IMR-90 (cell line): ENCODE measurements at regions not wholly inside any gene's neighbourhood (a gene's known extent, or its start where the extent isn't known, plus 50 kb on each side); places are given as distances from the start of the nearest gene placed in this dataset.

Experiments
- ATAC-seq: fragments of 200-7000 bp; cut with Tn5 transposase; 2 replicates; pipeline ENCODE4 v1.9.1; 2020; ENCODE audit warnings: low read depth, mild to moderate bottlenecking, moderate library complexity
- BruUV-seq: library from RNA; stranded (reverse); fragments of 400-500 nt; replicated peaks from 2 replicates; lab custom pipeline; 2021; lab: Mats Ljungman, UMichigan
- CTCF ChIA-PET: fragments of 300-600 bp; formaldehyde crosslinking; extraction: SDS; loops from one replicate; lab custom pipeline; 2021; ENCODE audit warnings: antibody characterized with exemption; lab: Yijun Ruan, JAX
- POLR2A ChIA-PET: fragments of 300-600 bp; sonication (Branson Sonifier 250); formaldehyde crosslinking; loops from one replicate; lab custom pipeline; 2022; ENCODE audit warnings: antibody characterized with exemption; ENCODE audit not compliant: unreplicated experiment; lab: Charles Lee
- DNase-seq: peaks from one replicate; pipeline ENCODE4 v3.0.0; 2013
- H2AFZ ChIP-seq: replicated peaks from 2 replicates; pipeline ENCODE3; 2013; ENCODE audit warnings: low read length, mild to moderate bottlenecking; ENCODE audit not compliant: poor library complexity
- H2AK5ac ChIP-seq: 2 replicates; pipeline ENCODE4 v1.6.1; 2013; ENCODE audit warnings: low read depth, low read length, inconsistent platforms
- H2AK9ac ChIP-seq: replicated peaks from 2 replicates; pipeline ENCODE3; 2013; ENCODE audit warnings: mild to moderate bottlenecking, low read depth, low read length, moderate library complexity; ENCODE audit not compliant: poor library complexity
- H2BK120ac ChIP-seq: 2 replicates; pipeline ENCODE4 v1.6.1; 2013; ENCODE audit warnings: low read depth, low read length, inconsistent platforms
- H2BK15ac ChIP-seq: 3 replicates; pipeline ENCODE4 v1.6.1; 2013; ENCODE audit warnings: low read depth, low read length, inconsistent platforms
- H2BK20ac ChIP-seq: 2 replicates; pipeline ENCODE4 v1.6.1; 2013; ENCODE audit warnings: low read depth, mild to moderate bottlenecking, inconsistent platforms, low read length, moderate library complexity
- H2BK5ac ChIP-seq: 2 replicates; pipeline ENCODE4 v1.6.1; 2013; ENCODE audit warnings: mild to moderate bottlenecking, low read depth, low read length, inconsistent platforms; ENCODE audit not compliant: poor library complexity, severe bottlenecking
- H3K14ac ChIP-seq: replicated peaks from 2 replicates; pipeline ENCODE4 v1.6.1; 2013; ENCODE audit warnings: low read depth, low read length, inconsistent platforms
- H3K18ac ChIP-seq: 2 replicates; pipeline ENCODE4 v1.6.1; 2013; ENCODE audit warnings: low read depth, low read length, control low read depth
- H3K23ac ChIP-seq: 2 replicates; pipeline ENCODE4 v1.6.1; 2013; ENCODE audit warnings: low read depth, low read length, inconsistent platforms
- H3K27ac ChIP-seq: 2 replicates; pipeline ENCODE4 v1.5.1; 2013; ENCODE audit warnings: mild to moderate bottlenecking, control low read depth, low read length; ENCODE audit not compliant: insufficient read depth
- H3K27me3 ChIP-seq: 2 replicates; pipeline ENCODE4 v1.6.1; 2013; ENCODE audit warnings: low read length; ENCODE audit not compliant: control insufficient read depth, insufficient read depth
- H3K36me3 ChIP-seq: 2 replicates; pipeline ENCODE4 v1.6.1; 2013; ENCODE audit warnings: low read length, mixed read lengths; ENCODE audit not compliant: control insufficient read depth, insufficient read depth
- H3K4ac ChIP-seq: 2 replicates; pipeline ENCODE4 v1.6.1; 2013; ENCODE audit warnings: low read depth, low read length, inconsistent platforms
- H3K4me1 ChIP-seq: 2 replicates; pipeline ENCODE4 v1.6.1; 2013; ENCODE audit warnings: low read length, mixed read lengths; ENCODE audit not compliant: control insufficient read depth, insufficient read depth
- H3K4me2 ChIP-seq: 2 replicates; pipeline ENCODE4 v1.6.1; 2013; ENCODE audit warnings: low read depth, mild to moderate bottlenecking, control low read depth, low read length, moderate library complexity
- H3K4me3 ChIP-seq: 2 replicates; pipeline ENCODE4 v1.5.1; 2013; ENCODE audit warnings: low read depth, mild to moderate bottlenecking, control low read depth, low read length, moderate library complexity; ENCODE audit not compliant: insufficient read depth
- H3K56ac ChIP-seq: 2 replicates; pipeline ENCODE4 v1.6.1; 2013; ENCODE audit warnings: low read length, inconsistent platforms; ENCODE audit not compliant: insufficient read depth; ENCODE audit errors: extremely low read depth
- H3K79me1 ChIP-seq, 2 experiments: 2 replicates each; pipeline ENCODE4 v1.6.1; 2013; ENCODE audit warnings: low read length in 2 of 2, inconsistent platforms in 1 of 2, low read depth in 1 of 2
- H3K9ac ChIP-seq: 2 replicates; pipeline ENCODE4 v1.6.1; 2013; ENCODE audit warnings: low read depth, low read length, control low read depth
- H3K9me1 ChIP-seq: 2 replicates; pipeline ENCODE4 v1.6.1; 2013; ENCODE audit warnings: low read length, inconsistent platforms; ENCODE audit not compliant: insufficient read depth
- H3K9me3 ChIP-seq: 2 replicates; pipeline ENCODE4 v1.6.1; 2013; ENCODE audit warnings: low read length; ENCODE audit not compliant: control insufficient read depth, insufficient read depth
- H4K20me1 ChIP-seq: 2 replicates; pipeline ENCODE4 v1.6.1; 2013; ENCODE audit warnings: low read length, inconsistent platforms; ENCODE audit not compliant: insufficient read depth
- H4K5ac ChIP-seq: 2 replicates; pipeline ENCODE4 v1.6.1; 2013; ENCODE audit warnings: mild to moderate bottlenecking, low read depth, low read length, control low read depth
- H4K8ac ChIP-seq, 2 experiments: 2 replicates each; pipeline ENCODE4 v1.6.1; 2013; ENCODE audit warnings: low read depth in 2 of 2, low read length in 2 of 2, control low read depth in 1 of 2, inconsistent platforms in 1 of 2
- H4K91ac ChIP-seq: 2 replicates; pipeline ENCODE4 v1.6.1; 2013; ENCODE audit warnings: low read depth, low read length, inconsistent platforms; ENCODE audit not compliant: insufficient read depth
- BHLHE40 ChIP-seq: fragments of 150-350 bp; IDR thresholded peaks from 2 replicates; pipeline ENCODE4 v1.6.1; 2016; ENCODE audit warnings: mild to moderate bottlenecking, low read depth, low read length
- CEBPB ChIP-seq: IDR thresholded peaks from 2 replicates; pipeline ENCODE4 v1.6.1; 2012; ENCODE audit warnings: low read depth, low read length, improper control_type of control experiment
- CTCF ChIP-seq: conservative IDR thresholded peaks from 2 replicates; pipeline ENCODE4 v1.5.1; 2012; ENCODE audit warnings: mild to moderate bottlenecking, low read depth, low read length, improper control_type of control experiment
- ELK1 ChIP-seq: fragments of 150-350 bp; IDR thresholded peaks from 2 replicates; pipeline ENCODE4 v1.6.1; 2016; ENCODE audit warnings: low read depth, mild to moderate bottlenecking, low read length, moderate library complexity, borderline replicate concordance
- FOS ChIP-seq: fragments of 150-350 bp; IDR thresholded peaks from 2 replicates; pipeline ENCODE4 v1.6.1; 2016; ENCODE audit warnings: low read depth, low read length
- MAFK ChIP-seq: IDR thresholded peaks from 2 replicates; pipeline ENCODE4 v1.6.1; 2012; ENCODE audit warnings: low read depth, low read length, improper control_type of control experiment
- MAZ ChIP-seq: IDR thresholded peaks from 2 replicates; pipeline ENCODE4 v1.6.1; 2012; ENCODE audit warnings: low read depth, mild to moderate bottlenecking, low read length, improper control_type of control experiment, moderate library complexity, borderline replicate concordance
- MXI1 ChIP-seq: IDR thresholded peaks from 2 replicates; pipeline ENCODE4 v1.6.1; 2012; ENCODE audit warnings: low read depth, mild to moderate bottlenecking, low read length, moderate library complexity, borderline replicate concordance
- NFE2L2 ChIP-seq: fragments of 150-350 bp; IDR thresholded peaks from 2 replicates; pipeline ENCODE4 v1.6.1; 2016; ENCODE audit warnings: low read depth, mild to moderate bottlenecking, low read length
- POLR2A ChIP-seq: IDR thresholded peaks from 2 replicates; pipeline ENCODE4 v1.6.1; 2012; ENCODE audit warnings: mild to moderate bottlenecking, low read depth, low read length
- RAD21 ChIP-seq: IDR thresholded peaks from 2 replicates; pipeline ENCODE4 v1.6.1; 2012; ENCODE audit warnings: low read length, improper control_type of control experiment
- WGBS, 2 experiments: methylation state at CpG; one replicate each; pipeline versions ENCODE4 v1.1.5 to v1.1.7; 2013; ENCODE audit warnings: missing lambda C conversion rate in 2 of 2; ENCODE audit not compliant: insufficient read length in 1 of 2; ENCODE audit errors: extremely low coverage in 2 of 2; 5-methylcytosine and 5-hydroxymethylcytosine counted together
- dilution Hi-C: fragments of 300-500 bp; cut with HindIII; formaldehyde crosslinking; loops from one replicate; pipeline ENCODE4 v1.14.3; 2018; ENCODE audit warnings: low sequenced_read_pairs; ENCODE audit not compliant: unreplicated experiment
- in situ Hi-C: fragments of 300-500 bp; cut with MboI; formaldehyde crosslinking; loops from 3 replicates; pipeline ENCODE4 v1.14.3; 2019; ENCODE audit warnings: low sequenced_read_pairs, inconsistent platforms, mixed read lengths
- intact Hi-C: fragments of 100-400 bp; cut with micrococcal nuclease; formaldehyde crosslinking; loops from 2 replicates; pipeline ENCODE4 v1.10.0; 2022

GRCh38 chr14:34211732-34212131 lies 250.3 kb downstream of the SPTSSA start:
- dilution Hi-C loops, result no loop called here

More at GRCh38 chr14:34211732-34212131, 250.3 kb downstream of the SPTSSA start:
- Histone ChIP-seq H4K91ac (no peak overlapping the region), H3K4ac (no peak overlapping the region), H4K5ac (no peak overlapping the region), H3K79me1 (no peaks in the 10 kb centered on the region), H2BK120ac (no peak overlapping the region), H3K27ac (no peak overlapping the region), H3K14ac (no peak overlapping the region), H3K9ac (no peak overlapping the region), H4K20me1 (no peaks in the 10 kb centered on the region), H4K8ac (no peak overlapping the region), H2AK9ac (no peak overlapping the region), H3K9me3 (no peaks in the 10 kb centered on the region), H3K18ac (no peak overlapping the region), H2AFZ (no peak overlapping the region), H3K27me3 (no peaks in the 10 kb centered on the region), H2BK15ac (no peak overlapping the region), H3K56ac (no peak overlapping the region), H3K4me3 (no peak overlapping the region), H2AK5ac (no peak overlapping the region), H3K4me1 (no peaks in the 10 kb centered on the region), H3K4me2 (no peak overlapping the region), H3K36me3 (no peaks in the 10 kb centered on the region), H2BK20ac (no peak overlapping the region), H3K9me1 (no peaks in the 10 kb centered on the region), H2BK5ac (no peak overlapping the region), H3K23ac (no peak overlapping the region)
- ChIA-PET CTCF (no interaction called here), POLR2A (no interaction called here)
- WGBS, 2 experiments, result no CpG with 5 or more reads among the region's 3 CpGs
- in situ Hi-C loops (no loop called here), intact Hi-C loops (no loop called here)
- ATAC-seq, result no peak
- no peak for TF ChIP-seq BHLHE40
- TF ChIP-seq FOS, result no peak
- TF ChIP-seq CTCF, result no peak
- TF ChIP-seq ELK1, result no peak
- TF ChIP-seq RAD21, result no peak
- no peak for TF ChIP-seq NFE2L2
- TF ChIP-seq CEBPB, result no peak
- no peak for TF ChIP-seq POLR2A
- no peak for TF ChIP-seq MAZ
- TF ChIP-seq MAFK, result no peak
- no peak for TF ChIP-seq MXI1
- BruUV-seq, result no TSS peak
- DNase-seq, result no peak
